Fibroblast of lung (primary cell): ENCODE measurements at regions not wholly inside any gene's neighbourhood (a gene's known extent, or its start where the extent isn't known, plus 50 kb on each side); places are given as distances from the start of the nearest gene placed in this dataset.

Experiments used
- DNase-seq, 2 donors: peaks; one replicate each; pipeline versions ENCODE4 v3.0.0 to v3.0.0-alpha.2; 2010; ENCODE audit warnings: low read depth in 2 of 2
- H2AFZ ChIP-seq: 2 replicates; pipeline ENCODE4 v1.5.1; 2012; ENCODE audit warnings: low read length, control low read depth, inconsistent platforms
- H3K27ac ChIP-seq: 2 replicates; pipeline ENCODE4 v1.5.1; 2011; ENCODE audit warnings: low read length, control low read depth; ENCODE audit not compliant: insufficient read depth
- H3K27me3 ChIP-seq: 2 replicates; pipeline ENCODE4 v1.5.1; 2011; ENCODE audit warnings: mild to moderate bottlenecking, low read length; ENCODE audit not compliant: control insufficient read depth, insufficient read depth
- H3K36me3 ChIP-seq: 2 replicates; pipeline ENCODE4 v1.5.1; 2011; ENCODE audit warnings: low read length; ENCODE audit not compliant: control insufficient read depth, insufficient read depth
- H3K4me1 ChIP-seq: 2 replicates; pipeline ENCODE4 v1.5.1; 2011; ENCODE audit warnings: low read length; ENCODE audit not compliant: control insufficient read depth, insufficient read depth; ENCODE audit errors: extremely low read depth
- H3K4me2 ChIP-seq: 2 replicates; pipeline ENCODE4 v1.5.1; 2011; ENCODE audit warnings: low read length, control low read depth; ENCODE audit not compliant: insufficient read depth; ENCODE audit errors: extremely low read depth
- H3K4me3 ChIP-seq, 4 experiments: fragments of 200-600 bp in 1 of 4; sonication (generic) in 1 of 4; replicated peaks in 1 of 4; 2 replicates each; pipeline ENCODE4 v1.5.1; 2011 to 2016; ENCODE audit warnings: low read length in 4 of 4, low read depth in 3 of 4, mild to moderate bottlenecking in 3 of 4, control low read depth in 2 of 4, inconsistent platforms in 1 of 4, mixed read lengths in 1 of 4; ENCODE audit not compliant: insufficient read depth in 1 of 4; ENCODE audit errors: control extremely low read depth in 1 of 4
- H3K79me2 ChIP-seq: 2 replicates; pipeline ENCODE4 v1.5.1; 2012; ENCODE audit warnings: mild to moderate bottlenecking, low read length, inconsistent platforms; ENCODE audit not compliant: control insufficient read depth, insufficient read depth
- H3K9ac ChIP-seq: 2 replicates; pipeline ENCODE4 v1.5.1; 2011; ENCODE audit warnings: mild to moderate bottlenecking, low read length, control low read depth; ENCODE audit not compliant: insufficient read depth
- H3K9me3 ChIP-seq: 2 replicates; pipeline ENCODE4 v1.5.1; 2012; ENCODE audit warnings: low read depth, low read length; ENCODE audit not compliant: control insufficient read depth, insufficient read depth
- H4K20me1 ChIP-seq: 2 replicates; pipeline ENCODE4 v1.5.1; 2011; ENCODE audit warnings: low read length; ENCODE audit not compliant: control insufficient read depth, insufficient read depth; ENCODE audit errors: extremely low read depth
- CTCF ChIP-seq, 2 donors: IDR thresholded peaks in 1 of 2; conservative IDR thresholded peaks in 1 of 2; 1 replicate in 1 of 2; 2 replicates in 1 of 2; pipeline ENCODE4 v1.5.1; 2011 to 2012; ENCODE audit warnings: low read length in 2 of 2, control low read depth in 1 of 2, inconsistent platforms in 1 of 2, low read depth in 1 of 2, mild to moderate bottlenecking in 1 of 2
- EZH2 ChIP-seq: IDR thresholded peaks from 2 replicates; pipeline ENCODE4 v1.5.1; 2012; ENCODE audit warnings: low read length, control low read depth, mild to moderate bottlenecking; ENCODE audit errors: missing control alignments

GRCh38 chr11:97722721-97723120 lies 1298.0 kb upstream of the CNTN5 start:
- DNase-seq, result peak in 1 of 2 donors; percentile 24
- H3K27me3 ChIP-seq, result no peaks in the 10 kb centered on the region
- H4K20me1 ChIP-seq, result no peaks in the 10 kb centered on the region
- no peaks in the 10 kb centered on the region for H3K9me3 ChIP-seq
- H3K9ac ChIP-seq, result no peak overlapping the region
- no peak overlapping the region for H3K4me3 ChIP-seq
- H3K4me1 ChIP-seq, result no peaks in the 10 kb centered on the region
- H3K4me2 ChIP-seq, result no peak overlapping the region
- no peak overlapping the region for H3K27ac ChIP-seq
- no peak overlapping the region for H2AFZ ChIP-seq
- no peaks in the 10 kb centered on the region for H3K36me3 ChIP-seq
- TF ChIP-seq CTCF (conservative IDR thresholded peaks at IDR 0.05 in 1 of 2, IDR thresholded peaks at IDR 0.05 in 1 of 2; ENCODE audit: low read depth in 1 of 2, low read length in 2 of 2), result no peak
- TF ChIP-seq EZH2, result no peak
- no peaks in the 10 kb centered on the region for H3K79me2 ChIP-seq

- H3K79me2 ChIP-seq, result no peaks in the 10 kb centered on the region
- no peak overlapping the region for H3K9ac ChIP-seq
- H3K4me2 ChIP-seq, result no peak overlapping the region
- TF ChIP-seq CTCF (conservative IDR thresholded peaks at IDR 0.05 in 1 of 2, IDR thresholded peaks at IDR 0.05 in 1 of 2; ENCODE audit: low read depth in 1 of 2, low read length in 2 of 2), result no peak
- TF ChIP-seq EZH2, result no peak
- H3K27me3 ChIP-seq, result no peaks in the 10 kb centered on the region
- no peak overlapping the region for H2AFZ ChIP-seq
- no peak overlapping the region for H3K4me3 ChIP-seq
- H3K27ac ChIP-seq, result no peak overlapping the region
- H4K20me1 ChIP-seq, result no peaks in the 10 kb centered on the region
- H3K4me1 ChIP-seq, result no peaks in the 10 kb centered on the region
- DNase-seq, result peak; percentile 2 to 65
- no peaks in the 10 kb centered on the region for H3K9me3 ChIP-seq
- H3K36me3 ChIP-seq, result no peaks in the 10 kb centered on the region
Observed at GRCh38 chr11:97729546-97730272, 1291.0 kb upstream of the CNTN5 start.

GRCh38 chr11:97732011-97732632 lies 1288.6 kb upstream of the CNTN5 start:
- no peak overlapping the region for H3K9ac ChIP-seq
- no peak overlapping the region for H3K27ac ChIP-seq
- H3K27me3 ChIP-seq, result no peaks in the 10 kb centered on the region
- H3K79me2 ChIP-seq, result no peaks in the 10 kb centered on the region
- DNase-seq, result no peak
- H4K20me1 ChIP-seq, result no peaks in the 10 kb centered on the region
- H3K4me2 ChIP-seq, result no peak overlapping the region
- no peaks in the 10 kb centered on the region for H3K36me3 ChIP-seq
- TF ChIP-seq EZH2, result no peak
- no peak for TF ChIP-seq CTCF (conservative IDR thresholded peaks at IDR 0.05 in 1 of 2, IDR thresholded peaks at IDR 0.05 in 1 of 2; ENCODE audit: low read depth in 1 of 2, low read length in 2 of 2)
- H3K4me1 ChIP-seq, result no peaks in the 10 kb centered on the region
- H2AFZ ChIP-seq, result no peak overlapping the region
- H3K9me3 ChIP-seq, result no peaks in the 10 kb centered on the region
- no peak overlapping the region for H3K4me3 ChIP-seq
